Astrocyte (in vitro differentiated cells and primary cell): ENCODE measurements at regions not wholly inside any gene's neighbourhood (a gene's known extent, or its start where the extent isn't known, plus 50 kb on each side); places are given as distances from the start of the nearest gene placed in this dataset.

Experiments used
- DNase-seq: peaks from one replicate; pipeline ENCODE4 v3.0.0-alpha.2; 2010; ENCODE audit warnings: low read depth
- FAIRE-seq: peaks from 2 replicates; lab custom pipeline; 2011; peaks lifted over from hg19 to GRCh38; lab: Jason Lieb, UNC
- H2AFZ ChIP-seq: 2 replicates; pipeline ENCODE4 v1.6.0; 2012; ENCODE audit warnings: low read depth, low read length, inconsistent platforms
- H3K27ac ChIP-seq: 2 replicates; pipeline ENCODE4 v1.5.1; 2011; ENCODE audit warnings: low read depth, low read length, inconsistent platforms
- H3K27me3 ChIP-seq: 2 replicates; pipeline ENCODE4 v1.6.0; 2011; ENCODE audit warnings: low read length, inconsistent platforms; ENCODE audit not compliant: insufficient read depth
- H3K36me3 ChIP-seq: 2 replicates; pipeline ENCODE4 v1.5.1; 2011; ENCODE audit warnings: low read length, inconsistent platforms; ENCODE audit not compliant: insufficient read depth
- H3K4me1 ChIP-seq: 2 replicates; pipeline ENCODE4 v1.5.1; 2011; ENCODE audit warnings: low read length, inconsistent platforms; ENCODE audit not compliant: insufficient read depth
- H3K4me2 ChIP-seq: 2 replicates; pipeline ENCODE4 v1.6.0; 2012; ENCODE audit warnings: low read length, inconsistent platforms
- H3K4me3 ChIP-seq: 2 replicates; pipeline ENCODE4 v1.5.1; 2011; ENCODE audit warnings: low read depth, mild to moderate bottlenecking, low read length, inconsistent platforms; ENCODE audit not compliant: insufficient read depth
- H3K79me2 ChIP-seq: 2 replicates; pipeline ENCODE4 v1.6.0; 2012; ENCODE audit warnings: mild to moderate bottlenecking, low read length, inconsistent platforms; ENCODE audit not compliant: insufficient read depth
- H3K9ac ChIP-seq: 2 replicates; pipeline ENCODE4 v1.6.0; 2012; ENCODE audit warnings: mild to moderate bottlenecking, low read length, inconsistent platforms
- H3K9me3 ChIP-seq: 2 replicates; pipeline ENCODE4 v1.5.1; 2012; ENCODE audit warnings: low read depth, mild to moderate bottlenecking, low read length, inconsistent platforms; ENCODE audit not compliant: insufficient read depth
- H4K20me1 ChIP-seq: 2 replicates; pipeline ENCODE4 v1.6.0; 2012; ENCODE audit warnings: low read length, inconsistent platforms; ENCODE audit not compliant: insufficient read depth
- H3K27ac Mint-ChIP-seq: one replicate; pipeline ENCODE4 v1.8.0; 2021; ENCODE audit warnings: mild to moderate bottlenecking, mixed read lengths; ENCODE audit not compliant: unreplicated experiment
- H3K27me3 Mint-ChIP-seq: one replicate; pipeline ENCODE4 v1.8.0; 2021; ENCODE audit warnings: low read depth, mixed read lengths; ENCODE audit not compliant: unreplicated experiment
- H3K36me3 Mint-ChIP-seq: one replicate; pipeline ENCODE4 v1.8.0; 2021; ENCODE audit warnings: low read depth, mixed read lengths; ENCODE audit not compliant: unreplicated experiment
- H3K4me1 Mint-ChIP-seq: one replicate; pipeline ENCODE4 v1.8.0; 2021; ENCODE audit warnings: low read depth, mixed read lengths; ENCODE audit not compliant: unreplicated experiment
- H3K4me3 Mint-ChIP-seq: one replicate; pipeline ENCODE4 v1.8.0; 2021; ENCODE audit warnings: mild to moderate bottlenecking, moderate library complexity, mixed read lengths; ENCODE audit not compliant: unreplicated experiment
- H3K9me3 Mint-ChIP-seq: one replicate; pipeline ENCODE4 v1.8.0; 2021; ENCODE audit warnings: mild to moderate bottlenecking, mixed read lengths; ENCODE audit not compliant: unreplicated experiment
- CTCF ChIP-seq: IDR thresholded peaks from 2 replicates; pipeline ENCODE4 v1.5.1; 2011; ENCODE audit warnings: low read depth, mild to moderate bottlenecking, inconsistent platforms, low read length, moderate library complexity; ENCODE audit not compliant: insufficient read depth
- EZH2 ChIP-seq: IDR thresholded peaks from 2 replicates; pipeline ENCODE4 v1.6.1; 2012; ENCODE audit warnings: mild to moderate bottlenecking, low read length, inconsistent platforms; ENCODE audit not compliant: insufficient read depth

- Mint-ChIP-seq H3K27me3 (no peaks in the 10 kb centered on the region), H3K9me3 (no peaks in the 10 kb centered on the region), H3K27ac (no peak overlapping the region), H3K4me1 (peaks cover 31% of the 10 kb centered on the region), H3K36me3 (peaks cover 3% of the 10 kb centered on the region), H3K4me3 (no peak overlapping the region)
- Histone ChIP-seq H3K9me3 (no peaks in the 10 kb centered on the region), H3K4me2 (peak overlapping the region; percentile 12), H2AFZ (peak overlapping the region; percentile 18), H4K20me1 (no peaks in the 10 kb centered on the region), H3K9ac (no peak overlapping the region), H3K27ac (no peak overlapping the region), H3K4me1 (peaks cover 11% of the 10 kb centered on the region), H3K36me3 (no peaks in the 10 kb centered on the region), H3K27me3 (no peaks in the 10 kb centered on the region), H3K4me3 (no peak overlapping the region), H3K79me2 (no peaks in the 10 kb centered on the region)
- DNase-seq (no peak), FAIRE-seq (no peak)
- TF ChIP-seq CTCF (no peak), EZH2 (no peak)
These were observed 122.6 kb upstream of the RPS6KA2 start for GRCh38 chr6:166749666-166750065.

GRCh38 chr6:166747644-166748595 is 120.9 kb upstream of the RPS6KA2 start:
- TF ChIP-seq CTCF = no peak
- no peak for TF ChIP-seq EZH2
- H3K27ac Mint-ChIP-seq = no peak overlapping the region
- H3K27me3 Mint-ChIP-seq = no peaks in the 10 kb centered on the region
- Histone ChIP-seq H3K9me3 (no peaks in the 10 kb centered on the region), H3K27ac (no peak overlapping the region), H3K27me3 (no peaks in the 10 kb centered on the region), H3K79me2 (no peaks in the 10 kb centered on the region), H3K4me2 (no peak overlapping the region), H3K9ac (no peak overlapping the region), H3K4me3 (no peak overlapping the region), H3K36me3 (no peaks in the 10 kb centered on the region), H2AFZ (peak overlapping the region; percentile 34), H3K4me1 (peaks cover 23% of the 10 kb centered on the region), H4K20me1 (no peaks in the 10 kb centered on the region)
- FAIRE-seq = no peak
- no peaks in the 10 kb centered on the region for H3K9me3 Mint-ChIP-seq
- peaks cover 3% of the 10 kb centered on the region for H3K36me3 Mint-ChIP-seq
- H3K4me3 Mint-ChIP-seq = no peak overlapping the region
- H3K4me1 Mint-ChIP-seq = peaks cover 41% of the 10 kb centered on the region
- DNase-seq = no peak
